Right hindlimb (tissue), 1 donor: ENCODE measurements at regions not wholly inside any gene's neighbourhood (a gene's known extent, or its start where the extent isn't known, plus 50 kb on each side); places are given as distances from the start of the nearest gene placed in this dataset.
A peak's percentile ranks its signal among the peaks of the same experiment; 100 is the strongest.
"Not testable (repeated sequence)": the region's sequence is repeated elsewhere in the genome, so short reads cannot be mapped to it uniquely, and the experiment has no call there.

Experiments used
- DNase-seq: peaks from one replicate; pipeline ENCODE4 v3.0.0-alpha.2; 2018

DNA sequence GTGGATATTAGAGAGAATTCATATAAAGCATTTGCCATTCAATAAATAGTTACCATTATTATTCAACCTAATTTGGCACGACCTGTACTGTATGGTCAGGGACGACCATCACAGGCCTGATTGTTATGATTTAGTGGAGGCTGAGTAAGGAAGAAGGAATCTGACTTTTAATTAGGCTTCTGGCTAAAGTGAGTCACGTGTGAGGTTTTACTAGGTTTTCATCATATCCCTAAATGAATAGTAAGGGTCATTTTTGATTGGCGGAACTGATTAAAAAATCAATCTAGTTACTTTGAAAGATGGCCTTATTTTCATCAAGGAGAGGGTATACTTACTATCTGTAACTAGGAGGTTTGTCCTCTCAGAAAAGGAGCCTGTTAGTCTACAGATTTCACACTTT, 143.4 kb downstream of the ADCYAP1 start:
- no peak for DNase-seq

DNA sequence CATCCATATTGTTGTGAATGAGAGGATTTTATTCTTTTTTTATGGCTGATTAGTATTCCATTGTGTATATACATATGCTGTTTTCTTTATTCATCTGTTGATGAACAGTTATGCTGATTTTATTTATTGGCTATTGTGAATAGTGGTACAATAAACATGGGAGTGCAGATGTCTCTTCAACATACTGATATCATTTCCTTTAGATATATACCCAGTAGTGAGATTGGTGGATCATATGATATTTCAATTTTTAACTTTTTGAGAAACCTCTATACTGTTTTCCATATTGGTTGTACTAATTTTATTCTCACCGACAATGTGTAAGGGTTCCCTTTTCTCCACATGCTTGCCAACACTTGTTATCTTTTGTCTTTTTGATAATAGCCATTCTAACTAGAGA, 144.5 kb downstream of the ADCYAP1 start:
- DNase-seq: no peak

DNA sequence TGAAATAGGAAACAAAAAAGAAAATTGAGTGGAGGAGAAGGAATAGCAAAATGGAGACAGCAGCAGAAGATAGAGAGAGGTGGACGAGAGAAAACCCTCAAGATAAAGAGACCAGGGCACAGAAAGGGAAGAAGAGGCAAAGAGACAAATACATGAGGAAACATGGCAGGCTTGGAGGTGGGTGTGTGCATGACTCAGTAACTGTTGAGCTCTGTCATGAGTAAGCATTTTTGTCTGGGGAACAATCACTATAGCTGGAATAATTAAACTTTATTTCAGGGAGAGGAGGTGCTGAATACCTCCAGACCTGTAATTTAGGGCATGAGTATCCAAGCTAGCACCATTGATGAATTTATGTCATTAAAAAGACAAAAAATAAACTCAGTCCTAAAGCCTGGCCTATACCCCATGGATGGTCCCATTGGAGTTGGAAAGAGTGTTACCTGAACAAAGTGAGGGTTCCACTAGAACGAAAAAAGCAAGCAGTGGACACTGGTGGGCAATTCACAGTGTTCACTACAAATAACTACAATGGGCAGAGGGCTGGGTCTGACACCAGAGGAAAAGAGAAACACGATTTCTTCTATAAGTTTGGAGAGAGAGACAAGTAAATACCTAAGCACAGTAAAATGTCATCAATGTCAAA, 145.5 kb downstream of the ADCYAP1 start:
- DNase-seq: no peak

- DNase-seq: no peak
Measured at GRCh38 chr18:1052301-1052700, 147.6 kb downstream of the ADCYAP1 start.

GRCh38 chr18:1053331-1054315, 149.0 kb downstream of the ADCYAP1 start:
- DNase-seq: peak; percentile 39

- no peak for DNase-seq
Measured at GRCh38 chr18:1056404-1056803, 151.7 kb downstream of the ADCYAP1 start.

DNA sequence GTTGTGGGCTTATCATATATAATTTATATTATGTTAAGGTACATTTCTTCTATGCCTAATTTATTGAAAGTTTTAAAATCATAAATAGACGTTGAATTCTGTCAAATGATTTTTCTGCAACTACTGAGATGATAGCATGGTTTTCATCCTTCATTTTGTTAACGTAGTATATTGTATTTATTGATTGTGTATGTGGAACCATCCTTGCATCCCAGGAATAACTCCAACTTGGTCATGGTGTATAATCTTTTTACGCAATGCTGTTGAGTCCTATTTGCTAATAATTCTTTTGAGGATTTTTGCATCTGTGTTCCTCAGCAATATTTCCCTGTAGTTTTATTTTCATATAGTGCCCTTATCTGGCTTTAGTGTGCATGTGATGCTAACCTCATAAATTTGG, 152.7 kb downstream of the ADCYAP1 start:
- DNase-seq: no peak

DNA sequence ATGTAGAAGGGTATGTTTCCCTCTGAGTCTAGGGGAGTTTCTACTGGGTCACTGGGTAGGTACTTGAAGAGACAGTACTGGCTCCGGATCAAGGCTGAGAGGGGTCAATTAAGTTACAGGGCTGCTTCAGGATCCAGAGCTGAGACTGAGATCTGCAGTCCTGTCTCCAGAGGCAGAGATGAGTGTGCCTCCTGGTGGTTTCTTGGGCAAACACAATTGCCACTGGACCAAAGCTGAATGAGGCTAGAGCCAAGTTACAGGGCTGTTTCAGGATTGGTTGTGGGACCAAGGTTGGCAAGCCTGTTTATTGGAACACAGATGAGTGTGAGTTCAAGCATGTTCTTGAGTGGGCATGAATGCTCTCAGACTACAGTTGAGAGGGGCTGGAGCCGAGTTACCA, 157.9 kb downstream of the ADCYAP1 start:
- DNase-seq: no peak

DNA sequence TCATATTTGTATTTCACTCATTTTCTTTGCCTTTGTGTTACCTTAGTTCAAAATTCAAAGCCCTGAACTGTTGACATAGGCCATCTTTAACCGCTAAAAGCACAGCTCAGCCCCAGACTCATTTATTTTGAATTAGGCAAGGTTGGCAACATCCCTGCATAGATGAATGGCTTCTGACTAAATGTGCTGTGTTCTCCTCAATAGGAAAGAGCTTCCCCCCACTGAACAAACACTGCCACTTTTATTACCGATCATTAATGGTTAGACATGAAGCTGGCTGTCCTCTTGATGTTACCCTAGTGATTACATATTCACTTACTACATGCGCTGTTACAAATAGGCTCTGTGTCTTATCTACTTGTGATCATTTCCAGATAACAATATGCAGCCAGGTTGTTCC, 170.7 kb downstream of the ADCYAP1 start:
- no peak for DNase-seq

- DNase-seq: no peak
Measured at GRCh38 chr18:1075876-1076275, 171.2 kb downstream of the ADCYAP1 start.

GRCh38 chr18:1078301-1078700, 173.6 kb downstream of the ADCYAP1 start:
- DNase-seq: no peak

DNA sequence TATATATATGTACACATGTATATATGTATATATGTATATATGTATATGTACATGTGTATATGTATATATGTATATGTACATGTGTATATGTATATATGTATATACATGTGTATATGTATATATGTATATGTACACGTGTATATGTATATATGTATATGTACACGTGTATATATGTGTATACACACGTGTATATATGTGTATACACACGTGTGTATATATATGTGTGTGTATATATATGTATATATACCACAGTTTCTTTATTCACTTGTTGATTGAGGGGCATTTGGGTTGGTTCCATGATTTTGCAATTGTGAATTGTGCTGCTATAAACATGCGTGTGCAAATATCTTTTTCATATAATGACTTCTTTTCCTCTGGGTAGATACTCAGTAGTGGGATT, 179.0 kb downstream of the ADCYAP1 start:
- DNase-seq: not testable (repeated sequence)

DNA sequence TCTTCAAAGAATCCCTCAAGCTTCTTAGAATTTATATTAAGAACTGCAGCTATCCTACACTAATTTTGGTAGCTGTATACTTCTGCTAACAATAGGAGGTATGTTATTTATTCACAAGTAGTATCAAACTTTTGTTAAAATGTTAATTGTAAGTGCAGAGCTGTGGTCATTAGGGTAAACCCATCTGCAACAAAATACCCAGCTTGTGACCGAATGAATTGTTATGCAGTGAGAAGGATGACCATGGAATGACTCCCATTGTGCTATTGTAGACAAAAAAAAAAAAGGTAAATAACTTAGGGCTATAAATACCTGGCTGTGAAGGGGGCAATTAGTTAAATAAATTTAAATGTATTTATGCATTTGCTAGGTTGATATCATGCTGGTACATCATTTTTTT, 186.1 kb downstream of the ADCYAP1 start:
- DNase-seq: no peak

DNA sequence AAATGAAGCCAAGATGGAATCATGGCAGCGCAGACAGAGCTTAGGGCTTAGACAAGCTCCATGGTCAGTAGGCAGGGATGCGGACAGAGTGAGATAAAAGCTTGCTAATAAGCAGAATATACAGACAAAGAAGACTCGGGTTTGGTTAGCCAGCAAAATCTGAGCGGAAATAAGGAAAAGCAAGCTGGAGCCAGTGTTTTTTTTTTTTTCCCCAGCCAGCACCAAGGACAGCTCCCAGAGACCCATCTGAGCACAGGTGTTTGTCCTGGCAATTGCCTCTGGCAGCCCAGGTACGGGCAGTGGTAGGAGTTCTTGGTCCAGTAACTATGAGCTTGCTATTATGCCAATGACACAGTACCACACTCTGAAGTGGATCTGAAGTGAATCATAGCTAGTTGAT, 187.6 kb downstream of the ADCYAP1 start:
- DNase-seq: no peak

DNA sequence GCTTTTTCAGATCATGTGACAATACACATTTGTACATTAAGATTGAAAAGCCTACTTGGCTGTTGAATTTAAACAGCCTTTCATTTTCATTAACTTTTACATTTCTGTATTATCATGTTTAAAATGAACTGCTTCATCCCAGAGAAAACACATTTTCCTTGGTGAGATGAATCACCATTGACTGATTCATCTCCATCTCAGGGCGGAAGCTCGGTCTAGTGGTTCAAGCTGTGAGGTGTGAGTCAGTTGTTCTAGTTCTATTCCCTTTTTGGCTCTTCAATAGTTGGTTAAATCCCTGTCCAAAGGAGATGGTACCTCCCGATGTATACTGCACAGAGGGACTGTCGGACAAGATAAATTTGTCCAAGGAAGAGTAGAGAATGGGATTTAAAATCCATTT, 189.7 kb downstream of the ADCYAP1 start:
- DNase-seq: no peak

DNA sequence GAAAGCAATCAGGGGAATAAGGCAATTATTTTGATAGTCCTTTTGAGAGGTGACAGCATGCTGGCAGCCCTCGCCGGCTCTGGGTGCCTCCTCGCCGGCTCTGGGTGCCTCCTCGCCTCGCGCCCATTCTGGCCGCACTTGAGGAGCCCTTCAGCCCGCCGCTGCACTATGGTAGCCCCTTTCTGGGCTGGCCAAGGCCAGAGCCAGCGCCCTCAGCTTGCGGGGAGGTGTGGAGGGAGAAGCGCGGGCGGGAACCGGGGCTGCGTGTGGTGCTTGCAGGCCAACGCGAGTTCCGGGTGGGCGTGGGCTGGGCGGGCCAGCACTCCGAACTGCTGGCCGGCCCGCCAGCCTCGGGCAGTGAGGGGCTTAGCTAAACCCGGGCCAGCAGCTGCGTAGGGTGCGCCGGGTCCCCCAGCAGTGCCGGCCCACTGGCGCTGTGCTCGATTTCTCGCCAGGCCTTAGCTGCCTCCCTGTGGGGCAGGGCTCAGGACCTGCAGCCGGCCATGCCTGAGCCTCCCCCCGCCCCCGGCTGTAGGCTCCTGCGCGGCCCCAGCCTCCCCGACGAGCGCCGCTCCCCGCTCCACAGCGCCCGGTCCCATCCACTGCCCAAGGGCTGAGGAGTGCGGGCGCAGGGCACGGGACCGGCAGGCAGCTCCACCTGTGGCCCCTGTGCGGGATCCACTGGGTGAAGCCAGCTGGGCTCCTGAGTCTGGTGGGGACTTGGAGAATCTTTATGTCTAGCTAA, 193.5 kb downstream of the ADCYAP1 start:
- DNase-seq: not testable (repeated sequence)

DNA sequence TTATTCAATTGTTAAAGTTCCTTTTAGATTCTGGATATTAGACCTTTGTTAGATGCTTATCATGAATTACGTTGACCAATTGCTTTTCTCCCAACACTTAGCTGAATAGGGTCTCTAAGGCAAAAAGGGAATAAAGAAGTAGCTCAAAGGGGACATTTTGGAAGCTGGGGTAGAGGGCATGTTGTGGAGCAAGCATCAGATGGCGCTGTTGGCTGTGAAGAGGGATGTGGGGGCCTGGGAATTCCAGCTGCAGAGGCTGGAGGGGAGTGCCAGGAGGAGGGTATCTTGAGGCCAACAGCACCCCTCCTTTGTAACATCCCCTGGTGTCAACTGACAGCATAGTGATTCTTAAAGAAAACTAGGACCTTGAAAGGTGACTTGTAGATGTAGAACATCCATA, 198.2 kb downstream of the ADCYAP1 start:
- no peak for DNase-seq

- no peak for DNase-seq
Measured at GRCh38 chr18:1103537-1103936, 198.9 kb downstream of the ADCYAP1 start.

- peak; percentile 22 for DNase-seq
Measured at GRCh38 chr18:1104181-1104881, 199.7 kb downstream of the ADCYAP1 start.

DNA sequence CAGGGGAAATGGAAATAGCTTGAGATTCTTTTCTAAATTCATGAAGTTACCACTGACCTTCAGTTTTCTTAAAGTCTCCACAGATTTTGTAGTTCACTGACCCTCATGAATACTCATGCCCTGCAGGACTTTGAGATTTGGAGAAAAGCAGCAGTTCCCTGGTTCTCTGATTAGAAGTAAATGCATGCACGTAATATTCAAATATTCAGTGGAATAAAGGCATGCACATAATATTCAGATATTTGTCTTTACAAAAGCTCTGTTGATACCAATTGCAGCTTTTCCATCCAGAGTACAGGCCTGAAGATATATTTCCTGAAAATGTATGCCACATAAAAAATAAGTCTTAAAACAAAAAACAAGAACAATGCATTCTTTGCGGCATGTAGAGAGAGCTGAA, 219.8 kb downstream of the ADCYAP1 start:
- DNase-seq: no peak

GRCh38 chr18:1133541-1133940, 228.9 kb downstream of the ADCYAP1 start:
- peak; percentile 33 for DNase-seq

- no peak for DNase-seq
Measured at GRCh38 chr18:1147730-1148129, 243.1 kb downstream of the ADCYAP1 start.

DNA sequence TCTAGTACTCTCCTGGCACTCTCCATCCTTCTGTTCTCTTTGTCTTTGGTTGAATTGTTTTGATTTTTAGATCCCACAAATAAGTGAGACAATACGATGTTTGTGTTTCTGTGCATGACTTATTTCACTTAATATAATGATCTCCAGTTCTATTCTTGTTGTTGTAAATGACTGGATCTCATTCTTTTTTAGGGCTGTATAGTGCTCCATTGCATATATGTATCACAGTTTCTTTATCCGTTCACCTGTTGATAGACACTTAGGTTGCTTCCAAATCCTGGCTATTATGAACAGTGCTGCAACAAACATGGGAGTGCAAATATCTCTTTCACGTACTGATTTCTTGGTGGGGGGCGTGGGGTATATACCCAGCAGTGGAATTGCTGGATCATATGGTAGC, 245.0 kb downstream of the ADCYAP1 start:
- DNase-seq: no peak
